Mucosa of rectum (tissue), 2 donors: ENCODE measurements at regions not wholly inside any gene's neighbourhood (a gene's known extent, or its start where the extent isn't known, plus 50 kb on each side); places are given as distances from the start of the nearest gene placed in this dataset.

ENCODE experiments used
- H3K27ac ChIP-seq, 2 donors: one replicate each; pipeline ENCODE4 v1.7.0; 2013; ENCODE audit warnings: inconsistent platforms in 2 of 2, low read depth in 2 of 2, low read length in 2 of 2
- H3K27me3 ChIP-seq, 2 donors: one replicate each; pipeline ENCODE4 v1.7.0; 2013; ENCODE audit warnings: low read length in 2 of 2; ENCODE audit not compliant: control insufficient read depth in 2 of 2, insufficient read depth in 2 of 2
- H3K36me3 ChIP-seq, 2 donors: one replicate each; pipeline ENCODE4 v1.7.0; 2013; ENCODE audit warnings: low read length in 2 of 2; ENCODE audit not compliant: control insufficient read depth in 2 of 2, insufficient read depth in 2 of 2
- H3K4me1 ChIP-seq, 2 donors: one replicate each; pipeline ENCODE4 v1.7.0; 2013; ENCODE audit warnings: low read length in 2 of 2, mild to moderate bottlenecking in 1 of 2; ENCODE audit not compliant: control insufficient read depth in 2 of 2, insufficient read depth in 2 of 2
- H3K4me3 ChIP-seq, 2 donors: one replicate each; pipeline ENCODE4 v1.7.0; 2013; ENCODE audit warnings: low read length in 2 of 2
- H3K9ac ChIP-seq, 2 donors: one replicate each; pipeline ENCODE4 v1.7.0; 2013; ENCODE audit warnings: low read length in 2 of 2, low read depth in 1 of 2, mild to moderate bottlenecking in 1 of 2
- H3K9me3 ChIP-seq, 2 donors: one replicate each; pipeline ENCODE4 v1.7.0; 2013; ENCODE audit warnings: low read length in 2 of 2; ENCODE audit not compliant: control insufficient read depth in 2 of 2
- donor health status: healthy.
- donor health status: Normal muscosa, but diverticular disease.

GRCh38 chr2:61634512-61634911 lies 96.4 kb upstream of the XPO1 start:
- Histone ChIP-seq H3K27me3 (no peaks in the 10 kb centered on the region), H3K36me3 (no peaks in the 10 kb centered on the region), H3K27ac (no peak overlapping the region), H3K4me1 (no peaks in the 10 kb centered on the region), H3K4me3 (no peak overlapping the region), H3K9me3 (no peaks in the 10 kb centered on the region), H3K9ac (no peak overlapping the region)

GRCh38 chr2:61633250-61633649 lies 95.1 kb upstream of the XPO1 start:
- no peaks in the 10 kb centered on the region for H3K9me3 ChIP-seq
- H3K4me1 ChIP-seq: no peaks in the 10 kb centered on the region
- H3K27ac ChIP-seq: no peak overlapping the region
- H3K4me3 ChIP-seq: no peak overlapping the region
- H3K27me3 ChIP-seq: no peaks in the 10 kb centered on the region
- no peak overlapping the region for H3K9ac ChIP-seq
- H3K36me3 ChIP-seq: no peaks in the 10 kb centered on the region

- no peaks in the 10 kb centered on the region for H3K4me1 ChIP-seq
- H3K27ac ChIP-seq: no peak overlapping the region
- no peak overlapping the region for H3K4me3 ChIP-seq
Observed at GRCh38 chr2:61632276-61633169, 94.4 kb upstream of the XPO1 start.

GRCh38 chr2:61631321-61631720 lies 93.2 kb upstream of the XPO1 start:
- H3K9me3 ChIP-seq: no peaks in the 10 kb centered on the region
- no peaks in the 10 kb centered on the region for H3K36me3 ChIP-seq
- no peak overlapping the region for H3K4me3 ChIP-seq
- H3K27ac ChIP-seq: no peak overlapping the region
- no peak overlapping the region for H3K9ac ChIP-seq
- no peaks in the 10 kb centered on the region for H3K4me1 ChIP-seq
- H3K27me3 ChIP-seq: no peaks in the 10 kb centered on the region

More at GRCh38 chr2:61632276-61633169, 94.4 kb upstream of the XPO1 start:
- Histone ChIP-seq H3K36me3 (no peaks in the 10 kb centered on the region), H3K9ac (no peak overlapping the region), H3K9me3 (no peaks in the 10 kb centered on the region), H3K27me3 (no peaks in the 10 kb centered on the region)

GRCh38 chr2:61626827-61627226 lies 88.7 kb upstream of the XPO1 start:
- Histone ChIP-seq H3K4me3 (no peak overlapping the region), H3K9me3 (no peaks in the 10 kb centered on the region), H3K27ac (no peak overlapping the region), H3K36me3 (no peaks in the 10 kb centered on the region), H3K9ac (no peak overlapping the region), H3K4me1 (no peaks in the 10 kb centered on the region), H3K27me3 (no peaks in the 10 kb centered on the region)

GRCh38 chr2:61623747-61624146 lies 85.6 kb upstream of the XPO1 start:
- H3K4me1 ChIP-seq: no peaks in the 10 kb centered on the region
- H3K27ac ChIP-seq: no peak overlapping the region
- H3K36me3 ChIP-seq: no peaks in the 10 kb centered on the region
- H3K4me3 ChIP-seq: no peak overlapping the region
- no peaks in the 10 kb centered on the region for H3K27me3 ChIP-seq
- H3K9me3 ChIP-seq: no peaks in the 10 kb centered on the region
- no peak overlapping the region for H3K9ac ChIP-seq

- H3K27ac ChIP-seq: no peak overlapping the region
- H3K27me3 ChIP-seq: no peaks in the 10 kb centered on the region
- H3K9ac ChIP-seq: no peak overlapping the region
- H3K9me3 ChIP-seq: no peaks in the 10 kb centered on the region
- H3K4me3 ChIP-seq: no peak overlapping the region
- H3K36me3 ChIP-seq: no peaks in the 10 kb centered on the region
- no peaks in the 10 kb centered on the region for H3K4me1 ChIP-seq
Observed at GRCh38 chr2:61620244-61621159, 82.3 kb upstream of the XPO1 start.

- Histone ChIP-seq H3K27ac (no peak overlapping the region), H3K27me3 (no peaks in the 10 kb centered on the region), H3K9me3 (no peaks in the 10 kb centered on the region), H3K4me1 (no peaks in the 10 kb centered on the region), H3K9ac (no peak overlapping the region), H3K4me3 (no peak overlapping the region), H3K36me3 (no peaks in the 10 kb centered on the region)
Observed at GRCh38 chr2:61619561-61619960, 81.4 kb upstream of the XPO1 start.

GRCh38 chr2:61617610-61618009 lies 79.5 kb upstream of the XPO1 start:
- H3K27ac ChIP-seq: no peak overlapping the region
- no peaks in the 10 kb centered on the region for H3K36me3 ChIP-seq
- H3K4me3 ChIP-seq: no peak overlapping the region
- no peaks in the 10 kb centered on the region for H3K4me1 ChIP-seq
- H3K27me3 ChIP-seq: no peaks in the 10 kb centered on the region
- no peak overlapping the region for H3K9ac ChIP-seq
- no peaks in the 10 kb centered on the region for H3K9me3 ChIP-seq

GRCh38 chr2:61605245-61605644 lies 67.1 kb upstream of the XPO1 start:
- Histone ChIP-seq H3K4me3 (no peak overlapping the region), H3K9ac (no peak overlapping the region), H3K27ac (no peak overlapping the region), H3K27me3 (no peaks in the 10 kb centered on the region), H3K9me3 (no peaks in the 10 kb centered on the region), H3K4me1 (no peaks in the 10 kb centered on the region), H3K36me3 (no peaks in the 10 kb centered on the region)
